Kidney epithelial cell (primary cell): ENCODE measurements at regions not wholly inside any gene's neighbourhood (a gene's known extent, or its start where the extent isn't known, plus 50 kb on each side); places are given as distances from the start of the nearest gene placed in this dataset.

Source experiments
- DNase-seq: peaks from one replicate; pipeline ENCODE4 v3.0.0-alpha.2; 2010; ENCODE audit warnings: low read depth
- H3K27me3 ChIP-seq: 2 replicates; pipeline ENCODE4 v1.6.0; 2011; ENCODE audit warnings: low read length; ENCODE audit not compliant: control insufficient read depth, insufficient read depth
- H3K36me3 ChIP-seq: 2 replicates; pipeline ENCODE4 v1.5.1; 2011; ENCODE audit warnings: low read length; ENCODE audit not compliant: control insufficient read depth, insufficient read depth
- H3K4me3 ChIP-seq: 2 replicates; pipeline ENCODE4 v1.5.1; 2011; ENCODE audit warnings: low read depth, mild to moderate bottlenecking, control low read depth, low read length
- TF ChIP-seq, protein P1 (sequence below): IDR thresholded peaks from 2 replicates; pipeline ENCODE4 v1.5.1; 2011; ENCODE audit warnings: mild to moderate bottlenecking, moderate library complexity, low read length, control low read depth, inconsistent platforms; ENCODE audit not compliant: insufficient read depth, poor library complexity, severe bottlenecking

DNA sequence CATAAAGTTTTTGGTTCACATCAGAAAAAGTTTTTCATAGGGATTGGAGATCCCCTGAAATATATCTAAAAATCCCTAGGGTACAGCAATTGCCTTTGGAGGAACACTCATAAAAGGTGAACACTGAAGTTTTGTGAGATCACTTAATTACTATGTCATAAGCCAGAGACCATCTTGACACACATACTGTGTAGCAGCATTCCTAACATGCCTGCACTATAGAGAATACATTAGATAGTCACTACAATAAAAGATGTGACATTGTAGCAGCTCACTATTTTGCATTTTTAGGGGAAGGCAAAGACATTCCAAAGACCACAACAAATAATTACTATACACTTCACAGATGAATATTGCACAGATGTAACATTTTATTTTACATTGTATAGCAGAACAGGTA lies 779.9 kb downstream of the KCNT2 start:
- H3K36me3 ChIP-seq: no peaks in the 10 kb centered on the region
- no peak overlapping the region for H3K4me3 ChIP-seq
- DNase-seq: no peak
- no peaks in the 10 kb centered on the region for H3K27me3 ChIP-seq
- TF ChIP-seq, protein P1, sequence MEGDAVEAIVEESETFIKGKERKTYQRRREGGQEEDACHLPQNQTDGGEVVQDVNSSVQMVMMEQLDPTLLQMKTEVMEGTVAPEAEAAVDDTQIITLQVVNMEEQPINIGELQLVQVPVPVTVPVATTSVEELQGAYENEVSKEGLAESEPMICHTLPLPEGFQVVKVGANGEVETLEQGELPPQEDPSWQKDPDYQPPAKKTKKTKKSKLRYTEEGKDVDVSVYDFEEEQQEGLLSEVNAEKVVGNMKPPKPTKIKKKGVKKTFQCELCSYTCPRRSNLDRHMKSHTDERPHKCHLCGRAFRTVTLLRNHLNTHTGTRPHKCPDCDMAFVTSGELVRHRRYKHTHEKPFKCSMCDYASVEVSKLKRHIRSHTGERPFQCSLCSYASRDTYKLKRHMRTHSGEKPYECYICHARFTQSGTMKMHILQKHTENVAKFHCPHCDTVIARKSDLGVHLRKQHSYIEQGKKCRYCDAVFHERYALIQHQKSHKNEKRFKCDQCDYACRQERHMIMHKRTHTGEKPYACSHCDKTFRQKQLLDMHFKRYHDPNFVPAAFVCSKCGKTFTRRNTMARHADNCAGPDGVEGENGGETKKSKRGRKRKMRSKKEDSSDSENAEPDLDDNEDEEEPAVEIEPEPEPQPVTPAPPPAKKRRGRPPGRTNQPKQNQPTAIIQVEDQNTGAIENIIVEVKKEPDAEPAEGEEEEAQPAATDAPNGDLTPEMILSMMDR: no peak

DNA sequence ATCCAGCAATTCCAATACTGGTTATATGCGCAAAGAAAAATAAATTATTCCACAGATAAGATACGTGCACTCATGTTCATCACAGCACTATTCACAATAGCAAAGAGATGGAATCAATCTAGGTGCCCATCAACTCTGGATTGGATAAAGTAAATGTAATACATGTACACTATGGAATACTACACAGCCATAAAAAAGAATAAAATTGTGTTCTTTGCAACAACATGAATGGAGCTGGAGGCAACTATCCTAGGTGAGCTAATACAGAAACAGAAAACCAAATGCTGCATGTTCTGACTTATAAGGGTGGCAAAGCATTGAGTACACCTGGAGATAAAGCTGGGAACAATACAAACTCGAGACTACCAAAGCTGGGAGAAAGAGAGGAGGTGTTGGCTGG lies 787.3 kb downstream of the KCNT2 start:
- no peaks in the 10 kb centered on the region for H3K36me3 ChIP-seq
- H3K27me3 ChIP-seq: no peaks in the 10 kb centered on the region
- no peak for DNase-seq
- TF ChIP-seq, protein P1: no peak
- no peak overlapping the region for H3K4me3 ChIP-seq

DNA sequence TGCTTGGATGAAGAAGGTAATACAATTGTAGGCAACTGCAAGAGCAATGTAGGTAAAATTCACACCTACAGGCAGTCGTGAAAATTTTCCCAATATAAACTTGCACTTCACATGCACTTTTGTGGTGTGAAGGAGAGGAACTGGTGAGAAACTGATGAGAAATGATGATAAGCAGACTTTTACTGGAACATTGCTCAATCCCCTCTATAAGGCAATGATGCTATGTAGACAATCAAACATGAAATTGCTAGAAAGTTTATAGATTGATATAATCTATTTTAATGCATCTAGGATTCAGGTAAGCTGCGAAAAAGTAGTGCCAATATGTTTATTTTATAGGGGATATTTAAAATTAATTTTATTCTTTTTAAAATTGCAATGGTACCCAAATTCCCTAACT lies 802.2 kb downstream of the KCNT2 start:
- no peaks in the 10 kb centered on the region for H3K36me3 ChIP-seq
- TF ChIP-seq, protein P1: no peak

DNA sequence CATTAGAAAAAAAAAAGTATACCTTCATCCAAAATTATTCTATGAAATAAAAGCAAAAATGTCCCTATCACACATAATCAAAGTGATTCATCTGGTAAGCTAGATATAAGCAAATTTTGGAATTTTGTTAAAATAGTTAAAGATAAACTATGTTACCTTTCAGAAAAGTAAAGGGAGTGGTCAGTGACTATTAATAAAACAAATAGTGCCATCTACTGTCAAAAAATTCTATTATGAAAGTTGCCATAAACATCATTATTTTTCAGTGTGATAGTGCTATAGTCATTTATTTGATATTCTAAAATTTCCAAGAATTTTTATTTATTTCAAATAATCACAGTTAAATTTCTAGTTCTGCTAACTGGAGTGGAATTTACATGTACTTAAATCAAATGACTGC lies 803.7 kb downstream of the KCNT2 start:
- Histone ChIP-seq H3K4me3 (no peak overlapping the region), H3K27me3 (no peaks in the 10 kb centered on the region), H3K36me3 (no peaks in the 10 kb centered on the region)
- TF ChIP-seq, protein P1: no peak
- no peak for DNase-seq

More for the DNA sequence above, 802.2 kb downstream of the KCNT2 start:
- Histone ChIP-seq H3K27me3 (no peaks in the 10 kb centered on the region), H3K4me3 (no peak overlapping the region)
- DNase-seq: no peak

DNA sequence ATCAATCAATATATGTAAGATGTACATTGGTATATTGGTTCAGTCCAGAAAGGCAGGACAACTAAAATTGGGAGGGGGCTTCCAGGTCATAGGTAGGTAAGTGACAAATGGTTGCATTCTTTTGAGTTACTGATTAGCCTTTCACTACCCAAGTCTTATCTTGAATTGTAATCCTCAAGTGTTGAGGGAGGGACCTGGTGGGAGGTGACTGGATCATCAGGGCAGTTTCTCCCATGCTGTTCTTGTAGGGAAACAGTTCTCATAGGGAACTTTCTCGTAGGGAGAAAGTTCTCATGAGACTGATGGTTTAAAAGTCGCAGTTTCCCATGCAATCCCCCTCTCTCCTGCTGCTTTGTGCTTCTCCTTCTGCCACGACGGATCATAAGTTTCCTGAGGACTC lies 809.2 kb downstream of the KCNT2 start:
- TF ChIP-seq, protein P1: no peak
- no peaks in the 10 kb centered on the region for H3K27me3 ChIP-seq
- DNase-seq: no peak
- H3K36me3 ChIP-seq: no peaks in the 10 kb centered on the region
- no peak overlapping the region for H3K4me3 ChIP-seq

DNA sequence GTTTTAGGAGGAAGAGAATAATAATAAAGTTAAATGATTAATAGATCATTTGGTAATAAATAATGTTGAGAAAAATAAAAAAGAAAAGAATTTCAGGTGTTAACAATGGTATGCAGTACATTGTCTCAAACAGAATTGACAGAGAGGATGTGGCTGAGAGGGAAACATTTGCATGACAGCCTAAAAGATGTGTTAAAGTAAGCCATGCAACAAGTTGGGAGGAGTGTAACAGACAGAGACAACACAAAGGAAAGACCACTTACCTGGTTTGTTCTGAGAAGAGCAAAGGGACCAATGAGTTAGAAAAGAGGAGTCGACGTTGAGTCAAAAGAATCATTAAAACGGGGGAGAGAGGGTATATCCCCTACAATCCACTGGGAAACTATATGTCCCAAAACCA lies 814.0 kb downstream of the KCNT2 start:
- DNase-seq: no peak
- no peaks in the 10 kb centered on the region for H3K36me3 ChIP-seq
- no peak overlapping the region for H3K4me3 ChIP-seq
- TF ChIP-seq, protein P1: no peak
- H3K27me3 ChIP-seq: no peaks in the 10 kb centered on the region
